Right hindlimb (tissue), 1 donor: ENCODE measurements at regions not wholly inside any gene's neighbourhood (a gene's known extent, or its start where the extent isn't known, plus 50 kb on each side); places are given as distances from the start of the nearest gene placed in this dataset.
"Not testable (repeated sequence)": the region's sequence is repeated elsewhere in the genome, so short reads cannot be mapped to it uniquely, and the experiment has no call there.

Source experiments
- DNase-seq: peaks from one replicate; pipeline ENCODE4 v3.0.0-alpha.2; 2018

DNA sequence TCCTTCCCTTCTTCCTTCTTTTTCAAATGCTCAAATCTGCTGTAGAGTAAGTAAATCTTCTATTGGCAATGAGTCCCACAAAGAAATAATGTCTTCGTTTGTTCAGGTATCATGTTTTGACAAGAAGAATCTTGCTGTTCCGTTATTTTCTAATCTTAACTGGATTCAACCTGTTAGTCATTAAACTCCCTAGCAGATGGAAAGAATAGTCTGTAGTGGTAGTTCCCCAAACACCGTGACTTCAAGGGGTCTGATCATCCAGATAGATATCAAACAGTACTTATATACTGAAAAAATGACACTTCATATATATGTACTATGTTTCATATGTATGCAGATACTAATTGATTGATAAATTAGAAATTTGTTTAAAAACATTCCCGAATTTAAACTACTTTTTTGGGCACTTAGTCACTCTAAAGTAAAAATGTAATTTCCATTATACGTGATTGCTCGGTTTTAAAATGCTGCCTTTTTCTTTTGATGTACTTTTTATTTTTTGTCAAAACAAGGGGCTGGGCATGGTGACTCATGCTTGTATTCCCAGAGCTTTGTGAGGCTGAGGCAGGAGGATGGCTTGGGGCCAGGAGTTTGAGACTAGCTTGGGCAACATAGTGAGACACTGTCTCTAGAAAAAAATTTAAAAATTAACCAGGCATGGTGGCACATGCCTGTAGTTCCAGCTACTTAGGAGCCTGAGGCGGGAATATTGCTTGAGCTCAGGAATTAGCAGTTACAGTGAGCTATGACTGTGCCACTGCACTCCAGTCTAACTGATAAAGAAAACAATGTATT, 335.7 kb upstream of the SNX7 start:
- DNase-seq = peak; percentile 21

DNA sequence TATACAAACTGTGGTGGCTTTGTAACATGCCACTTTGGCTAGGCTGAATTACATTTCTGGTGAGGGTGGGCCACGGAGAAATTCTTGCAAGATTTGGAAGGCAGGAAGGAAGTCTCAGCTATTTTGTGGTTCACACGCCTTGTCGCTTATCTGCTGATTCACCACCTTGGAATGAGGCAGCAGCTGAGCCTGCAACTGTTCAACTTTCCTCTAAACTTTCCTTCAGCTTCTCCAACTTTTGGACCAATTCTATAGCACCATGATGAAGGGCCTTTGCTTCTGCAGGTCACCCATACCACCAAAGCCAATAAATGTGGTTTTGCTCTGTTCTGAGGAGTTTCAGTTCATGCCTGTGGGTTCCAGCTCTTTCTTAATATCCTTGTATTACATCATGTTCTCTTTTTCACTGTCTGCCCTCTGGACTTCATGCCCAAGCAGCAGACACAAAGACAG, 337.6 kb upstream of the SNX7 start:
- DNase-seq = no peak

DNA sequence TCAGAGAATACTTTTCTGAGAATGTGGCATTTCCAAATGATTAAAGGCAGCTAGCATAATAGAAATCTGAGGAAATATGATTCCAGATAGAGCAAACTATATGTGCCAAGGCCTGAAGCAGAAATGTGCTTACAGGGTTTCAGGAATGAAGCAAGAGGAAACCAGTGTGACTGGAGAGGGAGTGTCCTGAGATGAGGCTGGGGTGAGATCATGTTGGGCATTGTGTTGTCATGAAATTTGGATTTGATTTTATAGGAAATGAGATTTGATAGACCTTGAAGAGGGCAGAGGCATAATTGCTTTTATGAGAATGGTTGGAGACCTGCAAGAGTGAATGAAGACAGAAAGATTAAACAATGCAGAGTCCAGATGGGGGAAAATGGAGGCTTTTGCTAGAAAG, 338.1 kb upstream of the SNX7 start:
- no peak for DNase-seq

DNA sequence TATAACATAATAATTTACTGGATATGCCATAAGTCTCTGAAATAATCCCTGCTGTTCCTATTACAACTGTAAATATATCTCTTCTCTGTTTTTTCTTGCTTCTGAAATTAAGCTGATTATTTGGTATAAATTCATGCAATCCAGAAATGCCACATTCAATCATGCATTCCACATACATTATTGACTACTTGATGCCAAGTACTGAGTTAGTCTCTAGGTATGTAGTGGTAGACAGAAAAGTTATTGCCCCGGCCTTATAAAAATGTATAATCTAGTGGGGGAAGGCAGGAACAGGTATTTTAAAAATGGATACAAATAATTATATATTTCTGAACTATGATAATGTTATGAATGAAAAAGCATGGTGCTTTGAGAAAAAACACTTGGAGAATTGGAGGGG, 338.6 kb upstream of the SNX7 start:
- DNase-seq = no peak

DNA sequence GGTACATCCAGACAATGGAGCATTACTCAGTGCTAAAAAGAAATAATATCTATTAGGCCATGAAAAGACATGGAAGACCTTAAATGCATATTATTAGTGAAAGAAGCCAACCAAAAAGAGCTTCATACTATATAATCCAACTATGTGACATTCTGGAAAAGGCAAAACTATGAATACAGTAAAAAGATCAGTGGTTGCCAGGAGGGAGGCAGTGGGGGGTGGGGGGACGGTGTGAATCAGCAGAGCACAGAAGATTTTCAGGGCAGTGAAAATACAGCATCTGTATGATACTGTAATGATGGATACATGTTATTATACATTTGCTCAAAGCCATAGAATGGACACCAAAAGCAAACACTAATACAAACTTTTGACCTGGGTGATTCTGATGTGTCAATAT, 339.4 kb upstream of the SNX7 start:
- DNase-seq = no peak

DNA sequence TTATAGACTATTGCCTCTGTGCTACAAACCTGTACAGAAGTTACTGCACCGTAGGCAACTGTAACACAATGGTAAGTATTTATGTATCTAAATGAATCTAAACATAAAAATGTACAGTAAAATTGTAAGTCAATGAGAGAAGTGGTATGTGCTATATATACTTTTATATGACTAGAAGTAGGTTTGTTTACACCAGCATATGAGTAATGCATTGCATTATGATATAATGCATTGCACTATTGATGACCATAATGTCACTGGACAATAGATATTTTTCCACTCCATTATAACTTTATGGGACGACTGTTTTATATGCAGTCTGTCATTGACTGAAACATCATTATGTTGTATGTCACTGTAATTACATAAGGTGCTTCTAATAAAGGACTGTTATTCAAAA, 340.3 kb upstream of the SNX7 start:
- no peak for DNase-seq

DNA sequence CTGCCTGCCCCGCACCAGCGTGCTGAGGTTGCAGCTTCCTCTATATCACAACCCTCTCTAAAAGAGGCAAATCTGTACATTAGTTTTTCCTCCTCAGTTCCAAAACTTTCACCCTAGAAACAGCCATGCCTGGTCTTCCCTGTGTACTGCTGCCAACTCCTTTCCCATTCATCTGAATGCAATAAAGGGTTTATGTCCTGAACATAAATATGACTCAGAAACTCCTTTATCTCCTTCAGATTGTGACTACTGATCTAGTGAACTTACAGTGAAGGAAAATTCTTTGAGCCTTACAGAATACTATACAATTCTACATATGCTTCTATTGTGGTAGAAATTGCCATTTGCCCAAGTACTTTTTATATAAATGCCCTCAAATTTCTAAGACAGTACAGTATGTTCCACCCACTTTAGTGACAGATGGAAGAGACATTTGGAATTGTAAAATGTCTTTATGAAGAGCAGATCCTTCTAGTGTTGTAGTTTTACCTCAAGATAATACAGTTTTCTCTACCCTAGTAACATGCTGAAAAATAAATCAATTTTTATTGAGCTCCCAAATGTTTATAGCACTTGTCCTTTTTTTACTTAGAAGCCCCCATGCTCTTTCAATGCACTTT, 345.1 kb upstream of the SNX7 start:
- DNase-seq = no peak

DNA sequence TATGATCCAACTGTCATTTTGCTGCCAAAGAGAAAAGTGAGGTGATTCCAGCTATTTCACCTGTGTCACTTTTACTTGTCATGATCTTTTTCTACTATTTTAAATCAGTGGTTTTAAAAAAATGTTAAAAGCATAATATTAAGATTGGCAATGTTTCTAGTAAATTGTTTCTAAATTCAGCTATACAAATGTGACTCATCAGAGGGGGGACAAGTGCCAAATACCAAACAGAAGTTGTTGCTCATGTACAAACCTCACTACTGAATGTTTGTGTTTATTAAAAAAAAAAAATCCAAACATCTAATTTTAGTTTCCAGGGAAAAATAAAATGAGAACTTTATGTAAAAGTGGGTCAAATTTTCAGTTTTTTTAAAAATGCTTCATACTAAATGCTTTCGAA, 346.2 kb upstream of the SNX7 start:
- DNase-seq = no peak

DNA sequence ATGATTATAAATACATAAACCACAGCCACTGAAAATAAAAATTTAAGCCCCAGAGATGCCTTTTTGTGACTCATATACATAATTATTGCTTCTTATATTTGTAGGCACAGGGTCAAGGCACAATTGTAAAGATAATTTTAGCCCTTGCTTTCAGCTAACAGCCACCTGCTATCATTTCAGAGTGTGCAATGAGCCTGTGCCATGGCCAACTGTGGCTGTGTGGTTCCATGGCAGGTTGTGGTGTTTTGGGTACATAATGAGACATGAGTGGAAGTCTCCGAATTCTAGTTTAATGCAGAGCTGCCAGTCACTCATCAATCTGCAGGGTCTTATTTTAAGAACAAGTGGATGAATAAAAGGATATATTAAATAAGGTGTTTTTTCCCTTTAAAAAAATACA, 346.9 kb upstream of the SNX7 start:
- no peak for DNase-seq

DNA sequence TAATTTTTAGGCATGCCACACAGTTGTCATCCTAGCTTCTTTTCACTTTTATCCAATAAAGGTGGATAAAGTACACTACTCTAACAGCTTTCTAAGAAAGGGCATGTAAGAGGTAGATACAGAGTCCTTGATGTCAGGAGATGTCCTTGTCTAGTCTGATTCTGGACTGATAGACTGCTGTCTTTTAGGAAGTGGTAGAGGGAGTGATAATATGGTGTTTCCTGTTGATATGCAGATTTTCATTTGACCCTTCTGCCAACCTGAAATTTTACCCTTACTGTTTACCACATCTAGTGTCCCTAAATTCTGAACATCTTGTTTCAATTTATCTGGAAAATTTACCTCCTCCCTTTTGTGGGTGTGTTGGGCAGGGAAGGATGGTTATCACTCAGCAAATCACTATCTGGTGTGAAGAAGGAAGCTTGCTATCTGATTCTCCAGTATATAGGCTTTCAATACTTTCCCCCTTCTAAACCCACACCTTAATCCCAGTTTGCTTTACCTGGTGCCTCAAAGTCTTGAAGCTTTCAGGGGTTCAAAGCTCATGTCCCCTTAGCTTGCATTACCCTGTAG, 354.9 kb upstream of the SNX7 start:
- no peak for DNase-seq

DNA sequence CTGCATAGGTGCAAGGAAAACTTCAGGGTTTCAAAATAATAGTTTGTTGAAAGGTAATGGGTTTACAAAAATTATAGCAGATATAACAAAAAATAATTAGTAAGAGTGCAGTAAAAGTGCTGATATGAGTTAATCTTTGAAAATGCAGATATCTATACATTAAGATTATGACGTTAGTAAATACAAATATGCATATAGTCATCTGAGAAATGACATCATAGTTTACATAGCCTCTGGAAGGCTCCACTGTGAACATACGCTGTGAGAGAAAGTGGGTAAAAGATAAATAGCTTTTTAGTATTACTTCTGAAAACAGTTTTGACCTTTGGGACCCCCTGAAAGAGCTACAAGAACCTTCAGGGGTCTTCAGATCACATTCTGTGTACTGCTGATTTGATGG, 356.2 kb upstream of the SNX7 start:
- DNase-seq = no peak

DNA sequence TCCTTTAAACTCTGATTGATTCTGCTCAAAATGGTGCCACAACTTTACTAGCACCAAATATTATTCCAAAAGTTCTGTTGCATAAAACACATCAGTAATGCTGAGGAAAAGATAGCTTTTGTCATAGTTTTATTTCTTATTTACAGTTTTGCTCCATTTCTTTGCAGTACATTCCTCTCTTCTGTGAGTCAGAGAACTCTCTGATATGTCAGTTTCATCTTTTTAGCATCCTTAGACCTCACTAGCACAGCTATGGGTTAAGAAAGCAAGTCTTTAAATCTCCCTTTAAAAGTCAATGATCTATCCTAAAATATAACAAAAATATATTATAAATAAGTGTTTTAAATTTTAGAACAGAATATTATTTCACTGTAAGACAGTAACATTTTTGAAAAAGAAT, 356.6 kb upstream of the SNX7 start:
- DNase-seq = no peak

DNA sequence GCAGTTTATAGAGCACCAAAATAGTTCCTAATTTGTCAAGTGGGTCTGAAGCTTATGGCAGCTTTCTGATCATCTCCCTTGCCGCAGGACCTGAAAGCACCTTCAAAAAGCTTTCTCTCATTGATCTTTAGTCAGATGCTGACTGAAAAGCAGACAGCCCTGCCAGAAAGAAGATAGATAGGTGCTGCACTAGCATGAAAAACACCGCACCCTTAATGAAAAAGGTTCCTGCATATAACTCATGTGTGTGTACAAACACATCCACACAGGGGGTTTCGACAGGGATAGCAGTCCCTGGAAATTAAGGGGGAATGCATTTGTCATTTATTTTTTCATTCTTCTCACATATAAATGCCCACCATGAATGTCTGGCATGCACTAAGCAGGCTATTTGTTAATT, 361.7 kb upstream of the SNX7 start:
- no peak for DNase-seq

DNA sequence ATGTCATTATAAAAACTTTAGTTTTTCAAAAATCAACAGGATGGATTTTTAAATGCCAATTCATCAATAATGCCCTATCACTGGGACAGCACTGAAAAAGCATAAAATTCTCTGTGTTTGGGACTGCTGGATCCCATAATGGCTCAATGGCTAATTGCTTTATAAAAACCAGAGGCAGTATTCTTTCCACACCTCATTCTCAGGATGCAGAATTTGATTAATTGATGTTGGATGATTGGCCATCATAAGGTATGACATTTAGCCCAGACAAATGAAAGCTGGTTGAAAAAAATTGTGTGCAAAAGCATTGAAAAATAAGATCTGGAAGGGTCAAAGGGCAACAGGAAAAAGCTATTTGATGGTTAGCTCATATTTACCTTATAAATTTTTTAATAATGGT, 362.2 kb upstream of the SNX7 start:
- DNase-seq = no peak

DNA sequence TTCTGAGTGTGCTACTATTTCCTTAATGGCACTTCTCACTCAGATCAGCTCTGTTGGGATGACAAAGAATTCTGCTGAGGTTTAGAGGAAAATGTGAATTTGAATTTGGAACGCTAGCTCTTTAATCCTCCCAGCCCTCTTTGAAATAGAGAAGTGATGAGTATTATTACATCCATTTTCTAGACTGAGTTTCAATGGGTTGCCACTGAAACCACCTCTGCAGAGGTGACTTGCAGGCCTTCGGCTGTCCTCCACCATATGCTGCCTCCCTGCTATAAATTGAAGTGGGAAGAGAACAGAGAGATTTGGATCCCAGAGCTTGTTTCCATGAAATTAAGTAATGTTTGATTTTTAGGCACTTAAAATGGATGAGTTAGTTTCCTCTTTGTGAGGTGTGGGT, 363.2 kb upstream of the SNX7 start:
- no peak for DNase-seq

DNA sequence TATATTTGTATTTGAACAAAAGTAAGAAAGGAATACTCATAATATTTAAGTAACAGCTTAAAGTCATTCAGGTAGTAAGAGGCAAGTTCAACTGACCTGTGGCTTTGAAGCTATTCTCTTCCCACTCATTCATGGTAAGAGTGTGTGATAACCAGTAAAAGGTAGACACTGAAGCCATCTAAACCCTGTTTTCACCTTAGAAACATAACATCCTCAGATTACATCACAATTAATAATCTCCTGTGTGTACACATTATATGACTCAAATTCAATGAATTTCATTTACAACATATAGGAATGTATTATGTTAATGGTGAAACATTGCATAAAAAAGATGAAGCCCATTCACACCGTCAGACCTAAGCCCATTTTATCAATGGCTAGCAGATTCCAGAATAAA, 364.8 kb upstream of the SNX7 start:
- DNase-seq = no peak

DNA sequence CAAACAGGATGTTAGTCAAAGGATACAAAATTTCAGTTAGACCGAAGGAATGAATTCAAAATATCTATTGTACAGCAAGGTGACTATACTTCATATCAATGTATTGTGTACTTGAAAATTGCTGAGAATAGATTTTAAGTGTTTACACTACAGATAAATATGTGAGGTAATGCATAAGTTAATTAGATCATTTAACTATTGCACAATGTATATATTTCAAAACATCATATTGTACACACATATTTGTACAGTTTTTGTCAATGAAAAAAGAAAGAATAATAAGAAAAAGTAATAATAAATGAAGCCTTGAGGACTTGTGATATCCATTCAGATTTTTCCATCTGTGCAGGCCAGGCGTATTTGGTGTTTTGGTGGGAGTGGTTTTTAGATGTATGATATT, 367.4 kb upstream of the SNX7 start:
- DNase-seq = no peak

DNA sequence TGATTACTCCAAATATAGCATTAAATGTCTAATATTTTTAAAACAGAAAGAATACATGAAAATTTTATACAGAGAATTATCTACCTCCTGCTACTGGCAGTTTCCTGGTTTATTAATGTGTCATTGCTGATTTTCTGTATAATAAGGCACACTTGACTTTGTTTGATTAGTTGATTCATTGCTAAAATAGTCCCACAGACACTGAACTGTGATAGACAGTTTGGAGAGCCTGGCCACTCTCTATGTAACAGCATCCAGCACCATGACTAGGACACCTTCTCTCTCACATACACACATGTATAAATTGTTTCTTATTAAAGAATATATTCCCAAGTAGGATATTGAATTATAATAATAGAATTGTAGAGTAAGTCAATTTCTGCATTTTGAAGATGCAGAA, 368.5 kb upstream of the SNX7 start:
- no peak for DNase-seq

DNA sequence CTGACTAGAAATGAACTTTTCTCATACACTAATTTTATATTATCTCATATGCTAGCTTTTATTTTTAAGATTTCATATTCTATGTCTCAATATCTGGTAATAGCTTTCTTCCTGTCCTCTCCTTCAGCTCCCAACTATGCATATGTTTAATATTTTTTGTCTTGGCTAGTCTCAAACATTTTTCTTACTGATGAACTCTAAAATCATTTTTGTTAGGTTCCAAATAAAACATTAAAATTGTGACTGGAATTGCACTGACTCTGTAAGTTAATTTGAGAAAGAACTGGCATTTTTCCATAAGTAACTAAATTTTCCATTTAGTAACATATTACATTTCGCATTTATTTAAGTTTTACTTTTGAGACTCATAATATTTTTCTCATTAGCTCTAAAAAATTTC, 368.5 kb upstream of the DPYD start:
- DNase-seq = no peak

DNA sequence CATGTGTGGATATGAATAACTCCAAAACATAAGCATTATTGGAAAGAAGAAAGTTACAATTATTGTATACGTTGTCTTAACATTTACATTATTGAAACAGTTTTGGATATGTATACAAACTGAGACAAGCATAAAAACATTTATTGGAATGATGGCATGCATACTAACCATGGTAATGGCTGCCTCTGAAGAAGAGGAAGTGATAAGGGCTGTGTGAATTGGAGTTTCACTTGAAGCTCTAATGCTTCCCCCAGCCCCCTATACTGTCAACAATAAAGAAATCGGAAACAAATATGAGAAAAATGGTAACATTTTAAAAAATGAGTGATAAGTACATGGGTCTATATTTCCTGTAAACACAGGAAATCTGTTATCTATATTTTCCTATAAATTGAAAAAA, 367.7 kb upstream of the DPYD start:
- DNase-seq = no peak

DNA sequence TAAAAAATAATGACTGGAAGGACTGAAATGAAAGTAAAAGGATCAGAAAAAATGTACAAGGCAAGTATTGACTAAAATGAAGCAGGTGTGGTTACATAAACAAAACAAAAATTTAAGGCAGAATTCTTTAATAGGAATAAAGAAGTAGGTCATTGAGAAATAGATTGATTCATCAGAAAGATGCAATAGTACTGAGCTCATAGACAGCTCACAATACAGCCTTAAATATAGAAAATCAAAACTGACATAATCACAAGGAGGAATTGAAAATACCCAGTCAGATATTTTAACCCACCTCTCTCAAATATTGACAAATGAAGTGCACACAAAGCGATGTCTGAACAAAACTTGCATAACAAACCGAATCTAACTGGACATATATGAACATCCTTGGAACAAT, 366.8 kb upstream of the DPYD start:
- DNase-seq = no peak

DNA sequence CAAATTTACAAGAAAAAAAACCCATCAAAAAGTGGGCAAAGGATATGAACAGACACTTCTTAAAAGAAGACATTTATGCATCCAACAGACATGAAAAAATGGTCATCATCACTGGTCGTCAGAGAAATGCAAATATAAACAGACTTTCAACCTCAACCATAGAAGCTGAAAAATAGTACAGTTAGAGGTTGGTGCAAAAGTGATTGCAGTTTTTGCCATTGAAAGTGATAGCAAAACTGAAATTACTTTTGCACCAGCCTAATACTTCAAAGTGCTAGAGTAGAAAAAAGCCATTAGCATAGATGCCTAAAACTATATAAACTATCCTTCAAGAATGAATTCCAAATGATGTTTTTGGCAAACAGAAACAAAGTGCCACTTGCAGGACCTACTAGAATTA, 365.8 kb upstream of the DPYD start:
- no peak for DNase-seq

DNA sequence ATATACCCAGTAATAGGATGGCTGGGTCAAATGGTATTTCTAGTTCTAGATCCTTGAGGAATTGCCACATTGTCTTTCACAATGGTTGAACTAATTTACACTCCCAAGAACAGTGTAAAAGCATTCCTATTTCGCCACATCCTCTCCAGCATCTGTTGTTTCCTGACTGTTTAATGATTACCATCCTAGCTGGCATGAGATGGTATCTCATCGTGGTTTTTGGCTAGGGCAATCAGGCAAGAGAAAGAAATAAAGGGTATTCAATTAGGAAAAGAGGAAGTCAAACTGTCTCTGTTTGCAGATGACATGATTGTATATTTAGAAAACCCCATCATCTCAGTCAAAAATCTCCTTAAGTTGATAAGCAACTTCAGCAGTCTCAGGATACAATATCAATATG, 364.5 kb upstream of the DPYD start:
- not testable (repeated sequence) for DNase-seq

DNA sequence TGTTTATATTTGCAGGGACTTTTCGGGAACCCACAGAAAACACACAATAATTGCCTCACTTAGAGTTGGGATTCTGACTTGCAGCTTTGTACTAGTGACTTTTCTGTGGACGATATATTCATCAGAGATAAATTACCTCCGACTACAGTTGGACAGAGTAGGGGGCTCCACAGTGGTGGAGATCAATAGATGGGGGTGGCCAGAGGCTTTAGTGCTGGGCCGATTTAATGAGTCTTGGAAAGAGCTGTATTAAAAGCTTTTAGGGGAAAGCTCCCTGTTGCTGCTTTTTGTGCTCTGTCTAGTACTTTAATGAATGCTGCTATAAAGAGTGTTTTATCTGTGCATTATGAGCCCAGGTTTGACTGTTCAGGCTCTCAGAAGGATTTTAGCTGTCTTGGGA, 359.2 kb upstream of the DPYD start:
- no peak for DNase-seq

DNA sequence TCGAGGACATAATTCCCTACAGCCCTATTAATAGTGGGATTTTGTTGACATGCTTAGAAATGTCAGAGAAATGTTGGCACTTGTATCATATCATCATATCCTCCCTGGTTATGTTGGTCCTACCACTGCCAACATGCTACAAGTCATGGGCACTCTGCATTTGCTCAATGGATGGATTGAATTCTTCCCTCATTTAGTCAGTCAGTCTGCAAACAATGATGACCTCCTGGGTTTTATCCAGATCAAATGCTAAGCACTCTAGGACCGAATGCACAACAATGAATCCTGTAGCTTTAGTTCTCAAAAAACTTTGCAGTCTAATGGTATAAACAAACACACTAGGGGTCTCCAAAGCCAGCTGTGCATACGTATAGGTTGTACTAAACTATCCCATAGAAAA, 357.2 kb upstream of the DPYD start:
- DNase-seq = no peak
